Hepatocyte (in vitro differentiated cells): ENCODE measurements at regions not wholly inside any gene's neighbourhood (a gene's known extent, or its start where the extent isn't known, plus 50 kb on each side); places are given as distances from the start of the nearest gene placed in this dataset.

ENCODE experiments used
- DNase-seq: peaks from one replicate; pipeline ENCODE4 v3.0.0-alpha.2; 2016; ENCODE audit warnings: low spot score
- H2AFZ ChIP-seq: fragments of 200-600 bp; sonication (generic); 2 replicates; pipeline ENCODE4 v1.6.0; 2016; ENCODE audit warnings: antibody characterized with exemption, mild to moderate bottlenecking
- H3K27ac ChIP-seq: fragments of 200-600 bp; sonication (generic); 2 replicates; pipeline ENCODE4 v1.5.1; 2016; ENCODE audit warnings: mild to moderate bottlenecking
- H3K27me3 ChIP-seq: fragments of 200-600 bp; sonication (generic); 2 replicates; pipeline ENCODE4 v1.6.1; 2016
- H3K36me3 ChIP-seq: fragments of 200-600 bp; sonication (generic); replicated peaks from 2 replicates; pipeline ENCODE4 v1.5.1; 2016; ENCODE audit warnings: low read depth; ENCODE audit not compliant: insufficient read depth
- H3K4me1 ChIP-seq: fragments of 200-600 bp; sonication (generic); 2 replicates; pipeline ENCODE4 v1.5.1; 2016; ENCODE audit warnings: mild to moderate bottlenecking, moderate library complexity; ENCODE audit not compliant: insufficient read depth
- H3K4me2 ChIP-seq: fragments of 200-600 bp; sonication (generic); 2 replicates; pipeline ENCODE4 v1.6.0; 2016
- H3K4me3 ChIP-seq: fragments of 200-600 bp; sonication (generic); 2 replicates; pipeline ENCODE4 v1.5.1; 2016; ENCODE audit warnings: mild to moderate bottlenecking
- H3K79me2 ChIP-seq: fragments of 200-600 bp; sonication (generic); 2 replicates; pipeline ENCODE4 v1.6.0; 2017; ENCODE audit warnings: mild to moderate bottlenecking
- H3K9me2 ChIP-seq: fragments of 200-600 bp; sonication (generic); replicated peaks from 2 replicates; pipeline ENCODE4 v1.6.0; 2017; ENCODE audit warnings: mild to moderate bottlenecking; ENCODE audit not compliant: insufficient read depth
- H3K9me3 ChIP-seq: fragments of 200-600 bp; sonication (generic); 2 replicates; pipeline ENCODE4 v1.5.1; 2016; ENCODE audit warnings: low read depth, mild to moderate bottlenecking
- H4K20me1 ChIP-seq: fragments of 200-600 bp; sonication (generic); 2 replicates; pipeline ENCODE4 v1.6.0; 2016; ENCODE audit warnings: mild to moderate bottlenecking; ENCODE audit not compliant: insufficient read depth, poor library complexity, severe bottlenecking
- EZH2 ChIP-seq: fragments of 200-600 bp; sonication (generic); IDR thresholded peaks from 2 replicates; pipeline ENCODE4 v1.6.1; 2016; ENCODE audit warnings: antibody characterized with exemption, mild to moderate bottlenecking, borderline replicate concordance
- EZH2phosphoT487 ChIP-seq: fragments of 200-600 bp; sonication (generic); IDR thresholded peaks from one replicate; pipeline ENCODE4 v1.6.1; 2018; ENCODE audit warnings: antibody characterized with exemption, mild to moderate bottlenecking, low read depth, moderate library complexity; ENCODE audit not compliant: unreplicated experiment, severe bottlenecking
- WGBS: methylation state at CpG from one replicate; pipeline ENCODE4 v1.1.6; 2016; ENCODE audit warnings: low lambda C conversion rate; ENCODE audit errors: missing lambda C conversion rate; 5-methylcytosine and 5-hydroxymethylcytosine counted together
- TF ChIP-seq, protein P1 (sequence below): fragments of 200-600 bp; sonication (generic); IDR thresholded peaks from 2 replicates; pipeline ENCODE4 v1.5.1; 2016; ENCODE audit warnings: antibody characterized with exemption, mild to moderate bottlenecking; ENCODE audit not compliant: poor library complexity

DNA sequence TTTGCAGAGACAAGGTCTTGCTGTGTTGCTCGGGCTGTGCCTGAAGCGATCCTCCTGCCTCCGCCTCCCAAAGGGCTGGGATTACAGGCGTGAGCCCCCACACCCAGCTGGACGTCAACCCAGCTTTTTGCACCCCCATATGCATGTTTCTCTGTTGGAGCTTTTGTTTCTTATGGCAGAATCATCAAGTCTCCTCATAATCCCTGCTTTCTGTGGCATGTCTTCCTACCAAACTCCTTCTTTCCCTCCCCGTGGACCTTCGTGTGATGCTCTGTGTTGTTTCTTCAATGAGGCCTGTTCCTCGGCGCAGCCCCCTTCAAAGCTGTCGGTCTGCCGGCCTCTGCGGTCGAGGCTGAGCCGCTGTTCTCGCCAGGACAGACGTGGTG, 71.6 kb downstream of the METRNL start:
- Histone ChIP-seq H4K20me1 (no peaks in the 10 kb centered on the region), H2AFZ (no peak overlapping the region), H3K4me1 (peaks cover 17% of the 10 kb centered on the region), H3K4me3 (no peak overlapping the region), H3K9me3 (no peaks in the 10 kb centered on the region), H3K27me3 (no peaks in the 10 kb centered on the region), H3K4me2 (peak overlapping the region; percentile 59), H3K79me2 (no peaks in the 10 kb centered on the region), H3K36me3 (no peaks in the 10 kb centered on the region), H3K27ac (no peak overlapping the region), H3K9me2 (no peaks in the 10 kb centered on the region)
- TF ChIP-seq, protein P1, sequence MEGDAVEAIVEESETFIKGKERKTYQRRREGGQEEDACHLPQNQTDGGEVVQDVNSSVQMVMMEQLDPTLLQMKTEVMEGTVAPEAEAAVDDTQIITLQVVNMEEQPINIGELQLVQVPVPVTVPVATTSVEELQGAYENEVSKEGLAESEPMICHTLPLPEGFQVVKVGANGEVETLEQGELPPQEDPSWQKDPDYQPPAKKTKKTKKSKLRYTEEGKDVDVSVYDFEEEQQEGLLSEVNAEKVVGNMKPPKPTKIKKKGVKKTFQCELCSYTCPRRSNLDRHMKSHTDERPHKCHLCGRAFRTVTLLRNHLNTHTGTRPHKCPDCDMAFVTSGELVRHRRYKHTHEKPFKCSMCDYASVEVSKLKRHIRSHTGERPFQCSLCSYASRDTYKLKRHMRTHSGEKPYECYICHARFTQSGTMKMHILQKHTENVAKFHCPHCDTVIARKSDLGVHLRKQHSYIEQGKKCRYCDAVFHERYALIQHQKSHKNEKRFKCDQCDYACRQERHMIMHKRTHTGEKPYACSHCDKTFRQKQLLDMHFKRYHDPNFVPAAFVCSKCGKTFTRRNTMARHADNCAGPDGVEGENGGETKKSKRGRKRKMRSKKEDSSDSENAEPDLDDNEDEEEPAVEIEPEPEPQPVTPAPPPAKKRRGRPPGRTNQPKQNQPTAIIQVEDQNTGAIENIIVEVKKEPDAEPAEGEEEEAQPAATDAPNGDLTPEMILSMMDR: no peak
- TF ChIP-seq EZH2 (no peak), EZH2phosphoT487 (no peak)
- 81% methylated on average over 16 of the region's 16 CpGs for WGBS
- DNase-seq: no peak

DNA sequence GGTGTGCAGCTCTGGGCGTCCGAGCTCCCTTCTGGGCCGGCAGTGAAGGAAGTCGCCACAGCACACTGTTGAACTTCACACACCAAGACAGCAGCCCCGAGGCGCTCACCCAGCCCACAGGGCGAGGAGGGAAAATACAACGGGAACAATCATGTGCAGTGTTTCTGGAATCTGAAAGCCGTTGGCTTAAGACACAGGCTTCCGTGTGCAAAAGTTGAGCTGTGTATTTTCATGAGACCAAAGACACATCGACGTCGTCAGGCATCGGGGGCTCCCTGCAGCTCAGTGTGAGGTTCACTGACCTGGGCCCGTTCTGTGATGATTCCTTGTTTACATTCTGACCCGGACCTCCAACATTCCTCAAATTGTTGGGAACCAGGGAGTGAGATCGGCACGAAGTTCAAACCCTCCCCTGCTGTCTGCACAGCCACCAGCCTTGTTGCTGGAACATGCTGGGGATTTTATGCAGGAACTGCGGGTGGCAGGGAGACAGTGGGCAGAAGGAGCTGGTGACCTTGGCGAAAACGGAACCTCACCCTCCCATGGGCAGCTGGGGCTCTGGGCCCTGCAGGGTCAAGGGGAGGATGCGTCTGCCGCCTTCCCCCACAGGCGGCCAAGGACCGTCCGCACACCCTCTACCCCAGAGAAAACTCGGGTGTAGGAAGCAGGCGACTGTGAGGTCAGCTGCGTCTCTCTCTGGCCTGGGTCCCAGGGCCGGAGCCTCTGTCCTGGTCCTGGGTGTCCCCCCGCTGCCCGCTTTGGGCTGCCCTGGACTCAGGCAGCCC, 72.2 kb downstream of the METRNL start:
- H3K4me2 ChIP-seq: peak overlapping the region; percentile 59
- no peak overlapping the region for H3K4me3 ChIP-seq
- no peaks in the 10 kb centered on the region for H3K9me2 ChIP-seq
- DNase-seq: peak; percentile 36
- H4K20me1 ChIP-seq: no peaks in the 10 kb centered on the region
- 57% methylated on average over 32 of the region's 32 CpGs for WGBS
- peaks cover 17% of the 10 kb centered on the region for H3K4me1 ChIP-seq
- H2AFZ ChIP-seq: no peak overlapping the region
- H3K9me3 ChIP-seq: no peaks in the 10 kb centered on the region
- no peak overlapping the region for H3K27ac ChIP-seq
- H3K27me3 ChIP-seq: no peaks in the 10 kb centered on the region
- H3K36me3 ChIP-seq: no peaks in the 10 kb centered on the region
- H3K79me2 ChIP-seq: no peaks in the 10 kb centered on the region
- no peak for TF ChIP-seq EZH2
- TF ChIP-seq, protein P1: no peak
- TF ChIP-seq EZH2phosphoT487: no peak

DNA sequence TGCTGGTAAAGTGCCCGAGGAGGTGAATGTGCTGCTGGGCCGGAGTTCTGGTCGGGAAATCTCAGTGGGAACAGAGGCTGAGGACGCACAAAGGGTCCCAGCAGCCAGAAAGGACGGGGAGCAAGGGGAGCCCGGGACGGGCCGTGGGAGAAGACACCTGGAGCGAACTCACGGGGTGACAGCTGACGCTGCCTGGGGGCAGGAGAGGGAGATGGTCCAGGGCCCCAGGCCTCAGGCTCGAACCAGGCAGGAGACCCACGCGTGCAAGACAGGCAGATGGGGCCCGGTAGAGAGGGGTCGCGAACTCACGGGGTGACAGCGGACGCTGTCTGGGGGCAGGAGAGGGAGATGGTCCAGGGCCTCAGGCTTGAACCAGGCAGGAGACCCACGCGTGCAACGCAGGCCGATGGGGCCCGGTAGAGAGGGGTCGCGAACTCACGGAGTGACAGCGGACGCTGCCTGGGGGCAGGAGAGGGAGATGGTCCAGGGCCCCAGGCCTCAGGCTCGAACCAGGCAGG, 72.9 kb downstream of the METRNL start:
- no peaks in the 10 kb centered on the region for H3K79me2 ChIP-seq
- no peaks in the 10 kb centered on the region for H3K27me3 ChIP-seq
- no peak overlapping the region for H2AFZ ChIP-seq
- peak; percentile 3 for DNase-seq
- no peak overlapping the region for H3K4me2 ChIP-seq
- WGBS: 91% methylated on average over 24 of the region's 31 CpGs
- H3K4me1 ChIP-seq: peaks cover 17% of the 10 kb centered on the region
- H3K9me3 ChIP-seq: no peaks in the 10 kb centered on the region
- H3K4me3 ChIP-seq: no peak overlapping the region
- TF ChIP-seq EZH2phosphoT487 (no peak), EZH2 (no peak)
- TF ChIP-seq, protein P1: no peak
- no peaks in the 10 kb centered on the region for H3K9me2 ChIP-seq
- H4K20me1 ChIP-seq: no peaks in the 10 kb centered on the region
- no peak overlapping the region for H3K27ac ChIP-seq
- H3K36me3 ChIP-seq: no peaks in the 10 kb centered on the region
